DMS114 treated with DMSO at 0.1 percent for 48 hours (cell line): ENCODE measurements at regions not wholly inside any gene's neighbourhood (a gene's known extent, or its start where the extent isn't known, plus 50 kb on each side); places are given as distances from the start of the nearest gene placed in this dataset.
"Not testable (repeated sequence)": the region's sequence is repeated elsewhere in the genome, so short reads cannot be mapped to it uniquely, and the experiment has no call there.

Experiments
- DNase-seq: peaks from one replicate; lab custom pipeline; 2025; ENCODE audit not compliant: unreplicated experiment; lab: John Stamatoyannopoulos, UW

DNA sequence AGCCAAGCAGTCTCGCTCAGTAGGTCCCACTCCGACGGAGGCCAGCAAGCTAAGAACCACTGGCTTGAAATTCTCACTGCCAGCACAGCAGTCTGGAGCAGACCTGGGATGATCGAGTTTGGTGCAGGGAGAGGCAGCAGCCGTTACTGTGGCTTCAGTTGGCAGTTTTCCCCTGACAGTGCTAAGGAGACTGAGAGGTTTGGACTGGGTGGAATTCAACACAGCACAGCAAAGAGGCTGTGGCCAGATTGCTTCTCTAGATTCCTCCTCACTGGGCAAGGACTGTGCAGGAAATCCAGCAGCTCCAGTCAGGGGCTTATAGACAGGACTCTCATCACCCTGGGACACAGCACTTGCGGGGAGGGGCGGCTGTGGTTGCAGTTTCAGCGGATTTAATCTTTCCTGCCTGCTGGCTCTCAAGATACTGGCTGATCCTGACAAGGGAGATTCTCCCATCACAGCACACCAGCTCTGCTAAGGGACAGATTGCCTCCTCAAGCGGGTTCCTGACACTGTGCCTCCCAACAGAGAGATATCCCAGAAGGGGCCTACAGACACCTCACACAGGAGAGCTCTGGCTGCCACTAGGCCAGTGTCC is 122.1 kb downstream of the YIPF5 start:
- DNase-seq: no peak

DNA sequence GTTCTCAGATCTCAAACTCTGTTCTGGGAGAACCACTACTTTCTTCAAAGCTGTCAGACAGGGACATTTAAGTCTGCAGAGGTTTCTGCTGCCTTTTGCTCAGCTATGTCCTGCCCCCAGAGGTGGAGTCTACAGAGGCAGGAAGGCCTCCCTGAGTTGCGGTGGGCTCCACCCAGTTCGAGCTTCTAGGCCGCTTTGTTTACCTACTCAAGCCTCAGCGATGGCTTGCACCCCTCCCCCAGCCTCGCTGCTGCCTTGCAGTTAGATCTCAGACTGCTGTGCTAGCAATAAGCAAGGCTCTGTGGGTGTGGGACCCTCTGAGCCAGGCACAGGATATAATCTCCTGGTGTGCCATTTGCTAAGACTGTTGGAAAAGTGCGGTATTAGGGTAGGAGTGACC is 115.1 kb downstream of the YIPF5 start:
- DNase-seq: not testable (repeated sequence)

DNA sequence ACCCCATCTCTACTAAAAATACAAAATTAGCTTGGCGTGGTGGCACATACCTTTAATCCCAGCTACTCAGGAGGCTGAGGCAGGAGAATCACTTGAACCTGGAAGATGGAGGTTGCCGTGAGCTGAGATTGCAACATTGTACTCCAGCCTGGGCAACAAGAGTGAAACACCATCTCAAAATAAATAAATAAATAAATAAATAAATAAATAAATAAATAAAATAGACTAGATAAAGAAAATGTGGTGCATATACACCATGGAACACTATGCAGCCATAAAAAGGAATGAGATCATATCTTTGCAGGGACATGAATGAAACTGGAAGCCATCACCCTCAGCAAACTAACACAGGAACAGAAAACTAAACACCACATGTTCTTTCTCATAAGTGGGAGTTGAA is 110.4 kb downstream of the YIPF5 start:
- DNase-seq: not testable (repeated sequence)

- DNase-seq: no peak
These were observed 109.9 kb downstream of the YIPF5 start for GRCh38 chr5:144060598-144060997.

- DNase-seq: no peak
These were observed 104.7 kb downstream of the YIPF5 start for GRCh38 chr5:144065786-144066185.

DNA sequence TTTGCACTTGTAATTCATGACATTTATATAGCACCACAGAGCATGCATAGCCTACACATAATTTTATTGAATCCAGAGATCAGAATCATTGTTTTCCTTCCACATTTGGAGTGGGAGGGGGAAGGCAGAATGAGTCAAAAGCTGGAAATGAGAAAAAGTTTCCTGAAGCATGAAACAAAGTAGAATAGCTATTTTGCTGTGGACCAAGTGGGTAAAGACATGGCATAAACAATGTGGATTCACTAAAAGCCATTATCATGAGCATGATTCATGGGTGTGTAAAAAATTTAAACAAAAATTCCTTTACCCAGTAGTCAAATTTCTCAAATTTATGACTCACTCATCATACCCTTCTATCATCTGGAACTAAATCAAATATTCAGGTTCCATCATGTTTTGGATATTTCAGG is 97.9 kb downstream of the YIPF5 start:
- DNase-seq: no peak

DNA sequence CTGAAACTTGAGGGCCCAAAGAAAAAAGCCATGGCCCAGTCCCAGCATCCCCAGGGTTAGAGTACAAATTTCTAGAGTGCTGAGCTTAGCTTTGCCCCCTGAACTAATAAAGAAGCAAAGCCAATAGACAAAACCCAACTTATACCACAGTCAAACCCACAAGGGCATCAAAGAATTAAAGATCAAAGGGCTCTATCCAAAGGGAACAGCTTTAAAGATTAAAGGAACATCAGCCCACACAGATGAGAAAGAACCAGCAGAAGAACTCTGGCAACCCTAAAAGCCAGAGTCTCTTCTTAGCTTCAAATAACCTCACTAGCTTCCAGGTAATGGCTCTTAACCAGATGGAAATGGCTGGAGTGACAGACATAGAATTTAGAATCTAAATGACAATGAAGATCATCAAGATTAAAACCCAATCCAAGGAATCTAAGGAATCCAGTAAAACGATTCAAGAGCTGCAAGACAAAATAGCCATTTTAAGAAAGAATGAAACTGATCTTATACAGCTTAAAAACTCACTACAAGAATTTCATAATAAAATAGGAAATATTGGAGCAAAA is 93.9 kb downstream of the YIPF5 start:
- DNase-seq: no peak

GRCh38 chr5:144083185-144083584 is 87.3 kb downstream of the YIPF5 start:
- no peak for DNase-seq

DNA sequence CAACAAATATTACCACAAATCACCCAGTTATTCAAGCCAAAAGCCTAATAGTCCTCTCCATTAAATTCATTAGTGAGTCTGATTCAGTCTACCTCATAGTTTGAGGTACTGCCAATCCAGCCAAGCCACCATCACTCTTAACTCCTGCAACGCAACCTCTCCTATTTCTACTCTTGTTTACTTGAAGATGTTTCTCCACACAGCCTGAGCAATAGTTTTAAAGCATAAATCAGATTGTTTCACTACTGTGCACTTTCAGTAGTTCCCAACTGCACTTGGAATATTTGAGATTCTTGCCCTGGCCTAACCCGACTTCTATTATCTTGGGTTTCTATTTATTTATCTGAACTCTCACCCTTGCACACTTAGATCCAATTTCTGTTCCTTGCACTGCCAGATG is 85.5 kb downstream of the YIPF5 start:
- no peak for DNase-seq

DNA sequence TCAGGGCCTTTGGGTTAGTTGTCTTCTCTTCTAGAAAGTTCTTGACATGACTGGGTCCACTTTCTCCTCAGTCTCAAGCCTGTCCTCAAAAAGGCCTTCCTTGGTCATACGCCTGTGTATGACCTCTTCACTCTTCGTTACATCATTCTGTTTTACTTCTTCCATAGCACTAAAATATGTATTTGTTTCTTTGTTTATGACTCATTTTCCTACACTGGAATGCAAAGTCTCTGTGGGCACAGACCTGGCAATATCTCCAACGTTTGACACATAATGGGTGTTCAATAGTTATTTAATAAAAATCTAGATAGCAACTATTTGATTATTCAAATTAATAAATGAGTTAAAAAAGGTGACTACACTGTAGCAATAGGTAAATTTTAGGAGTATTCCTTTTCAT is 85.1 kb downstream of the YIPF5 start:
- no peak for DNase-seq

GRCh38 chr5:144086295-144086694 is 84.2 kb downstream of the YIPF5 start:
- no peak for DNase-seq

DNA sequence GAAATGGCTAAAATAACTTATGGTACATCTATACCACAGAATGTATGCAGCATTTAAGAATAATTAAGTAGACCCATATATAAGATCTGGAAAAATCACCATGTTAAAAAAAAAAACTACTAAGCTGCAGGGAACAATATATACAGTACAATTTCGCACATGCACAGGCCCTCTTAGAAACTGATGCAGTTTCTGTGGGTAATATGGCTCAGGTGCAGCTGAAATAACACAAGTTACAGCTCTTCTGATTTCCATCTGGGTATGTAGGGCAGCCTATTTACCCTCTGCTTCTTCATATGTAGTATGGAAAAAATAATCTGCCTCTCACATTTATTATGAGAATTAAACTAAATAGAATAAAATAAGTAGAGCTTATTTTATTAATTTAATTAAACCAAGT is 82.9 kb downstream of the YIPF5 start:
- no peak for DNase-seq

DNA sequence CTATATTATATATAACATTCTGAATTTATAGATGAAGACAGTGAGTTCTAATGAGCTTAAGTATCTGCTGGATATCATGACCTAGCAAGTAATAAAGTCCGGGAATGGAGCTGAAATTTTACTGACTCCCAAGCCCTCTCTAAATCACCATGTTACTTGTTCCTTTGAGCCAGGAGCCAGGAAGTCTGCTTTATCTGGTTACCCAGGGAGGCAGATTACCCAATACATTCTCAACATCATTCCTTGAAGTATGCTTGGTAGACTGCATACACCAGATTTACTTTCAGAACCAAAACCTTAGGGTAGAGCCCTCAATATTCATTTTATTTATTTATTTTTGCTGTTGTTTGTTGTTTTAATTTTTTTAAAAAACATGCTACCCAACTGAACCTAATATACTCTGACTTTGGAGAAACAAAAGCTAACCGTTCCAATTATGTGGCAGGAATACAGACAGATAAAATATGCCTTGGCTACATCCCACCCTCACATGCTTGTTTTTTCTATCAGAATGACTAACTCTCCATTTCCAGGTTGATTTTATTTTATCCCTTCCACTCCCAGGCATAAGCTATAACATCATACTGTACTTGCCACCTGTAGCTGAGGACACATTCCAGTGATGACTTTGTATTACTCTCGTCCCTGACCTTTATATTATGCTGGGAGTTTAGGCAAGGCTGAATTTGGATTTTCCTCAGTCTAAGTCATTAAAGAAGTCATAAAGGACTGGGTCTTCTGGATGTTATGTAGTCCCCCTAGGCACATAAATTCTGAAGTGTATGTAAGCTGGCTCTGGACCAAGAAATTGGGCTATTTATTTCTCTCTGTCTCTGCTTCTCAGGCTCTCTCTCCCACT is 82.0 kb downstream of the YIPF5 start:
- DNase-seq: no peak

GRCh38 chr5:144089401-144090021 is 80.9 kb downstream of the YIPF5 start:
- no peak for DNase-seq

GRCh38 chr5:144092508-144092907 is 78.0 kb downstream of the YIPF5 start:
- no peak for DNase-seq

DNA sequence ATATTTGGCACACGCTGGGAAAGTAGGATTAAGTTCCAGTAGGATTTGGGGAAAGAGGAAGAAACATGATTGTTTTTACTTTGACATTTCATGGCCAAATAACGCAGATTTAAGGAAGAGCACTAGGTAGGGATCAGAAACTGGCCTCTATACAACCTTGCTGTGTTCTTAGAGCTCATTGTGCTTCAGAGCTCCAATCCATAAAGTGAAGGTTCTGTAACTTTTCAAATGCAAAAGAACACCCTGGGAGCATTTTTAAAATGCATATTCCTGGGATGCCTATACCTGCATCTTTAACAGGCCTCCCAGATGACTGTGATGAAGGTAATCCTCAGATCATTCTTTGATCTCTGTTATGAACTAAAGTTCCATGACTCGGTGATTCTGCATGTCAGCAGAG is 77.1 kb downstream of the YIPF5 start:
- DNase-seq: no peak

DNA sequence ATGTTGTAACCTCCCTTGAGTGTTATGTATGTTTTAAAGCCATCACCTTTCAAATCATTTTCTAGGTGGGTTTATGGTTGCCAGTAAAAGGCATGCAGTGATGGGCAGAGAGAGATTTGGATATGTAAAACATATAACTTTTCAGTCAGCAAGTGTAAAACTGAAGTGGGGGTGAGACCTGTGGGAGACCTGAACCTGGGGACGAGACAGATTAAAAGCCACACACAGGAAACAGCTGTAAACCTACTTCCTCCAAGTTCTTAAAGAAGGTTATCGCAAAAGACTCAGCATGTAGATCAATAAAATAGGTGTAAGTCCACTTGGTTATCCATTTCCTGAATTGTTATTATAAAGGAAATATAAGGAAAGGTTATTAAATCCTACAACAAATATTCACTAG is 76.6 kb downstream of the YIPF5 start:
- DNase-seq: no peak

DNA sequence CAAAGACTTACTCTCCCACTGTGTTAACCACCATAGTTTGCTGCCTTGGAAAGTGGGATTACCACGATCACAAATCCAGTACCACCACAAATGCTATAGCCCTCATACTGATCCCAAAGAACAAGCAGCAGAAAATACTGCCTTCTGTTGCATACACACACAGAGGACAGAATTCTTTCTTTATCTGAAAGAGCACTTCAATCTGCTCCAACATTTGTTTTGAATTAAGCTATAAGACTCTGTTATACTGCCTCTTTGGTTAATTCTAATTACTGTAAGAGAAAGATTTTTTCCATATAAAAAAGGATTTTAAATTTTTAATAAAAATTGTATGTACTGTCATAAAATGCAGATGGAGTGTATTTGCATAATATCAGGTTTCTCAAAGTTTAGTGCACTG is 69.8 kb downstream of the YIPF5 start:
- no peak for DNase-seq

- no peak for DNase-seq
These were observed 68.8 kb downstream of the YIPF5 start for GRCh38 chr5:144101616-144102015.

DNA sequence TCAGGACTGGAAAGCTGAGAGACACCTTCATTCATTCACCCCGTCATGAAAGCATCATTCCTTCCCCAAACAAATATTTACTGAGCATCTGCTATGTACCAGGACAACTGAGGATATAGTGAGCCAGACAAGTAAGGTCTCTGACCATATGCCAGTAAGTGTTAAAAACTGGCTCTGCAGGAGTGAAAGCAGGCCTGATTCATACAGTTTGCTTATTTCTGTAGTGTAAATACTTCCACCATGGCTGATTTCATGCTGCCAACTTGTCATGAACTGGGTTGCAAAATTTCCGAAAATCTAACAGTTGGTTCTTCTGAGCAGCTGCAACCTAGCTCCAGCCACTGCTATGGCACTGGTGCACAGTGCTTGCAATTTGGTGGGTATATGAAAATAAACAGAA is 68.1 kb downstream of the YIPF5 start:
- DNase-seq: no peak

GRCh38 chr5:144102979-144103378 is 67.5 kb downstream of the YIPF5 start:
- no peak for DNase-seq
